Fibroblast of skin of right biceps (primary cell): ENCODE measurements at regions not wholly inside any gene's neighbourhood (a gene's known extent, or its start where the extent isn't known, plus 50 kb on each side); places are given as distances from the start of the nearest gene placed in this dataset.

ENCODE experiments used
- DNase-seq: peaks from one replicate; pipeline ENCODE4 v3.0.0-alpha.2; 2013

- DNase-seq, result no peak
These were observed 354.5 kb upstream of the ZNF608 start for GRCh38 chr5:125100951-125101350.

GRCh38 chr5:125103459-125103858 lies 357.0 kb upstream of the ZNF608 start:
- DNase-seq, result no peak

GRCh38 chr5:125106271-125106670 lies 359.8 kb upstream of the ZNF608 start:
- no peak for DNase-seq

GRCh38 chr5:125106881-125107280 lies 360.4 kb upstream of the ZNF608 start:
- no peak for DNase-seq

GRCh38 chr5:125109293-125109692 lies 362.9 kb upstream of the ZNF608 start:
- DNase-seq, result no peak

GRCh38 chr5:125109816-125110215 lies 363.4 kb upstream of the ZNF608 start:
- no peak for DNase-seq

GRCh38 chr5:125112196-125112595 lies 365.8 kb upstream of the ZNF608 start:
- DNase-seq, result peak; percentile 78

- DNase-seq, result no peak
These were observed 366.9 kb upstream of the ZNF608 start for GRCh38 chr5:125113328-125113727.

- DNase-seq, result no peak
These were observed 368.7 kb upstream of the ZNF608 start for GRCh38 chr5:125115195-125115525.

- DNase-seq, result peak; percentile 75
These were observed 371.1 kb upstream of the ZNF608 start for GRCh38 chr5:125117566-125117965.

GRCh38 chr5:125120012-125120411 lies 373.6 kb upstream of the ZNF608 start:
- DNase-seq, result no peak

GRCh38 chr5:125125031-125125823 lies 378.8 kb upstream of the ZNF608 start:
- no peak for DNase-seq

- no peak for DNase-seq
These were observed 379.6 kb upstream of the ZNF608 start for GRCh38 chr5:125126050-125126449.

GRCh38 chr5:125129151-125129806 lies 382.8 kb upstream of the ZNF608 start:
- peak; percentile 31 for DNase-seq

GRCh38 chr5:125130591-125130990 lies 384.2 kb upstream of the ZNF608 start:
- peak; percentile 45 for DNase-seq

GRCh38 chr5:125134216-125135081 lies 388.0 kb upstream of the ZNF608 start:
- DNase-seq, result peak; percentile 95

GRCh38 chr5:125137535-125137934 lies 391.1 kb upstream of the ZNF608 start:
- no peak for DNase-seq

GRCh38 chr5:125138266-125138665 lies 391.8 kb upstream of the ZNF608 start:
- DNase-seq, result no peak

- no peak for DNase-seq
These were observed 393.2 kb upstream of the ZNF608 start for GRCh38 chr5:125139590-125139989.

GRCh38 chr5:125140220-125140619 lies 393.8 kb upstream of the ZNF608 start:
- DNase-seq, result no peak

GRCh38 chr5:125140855-125141254 lies 394.4 kb upstream of the ZNF608 start:
- DNase-seq, result peak; percentile 78

- DNase-seq, result peak; percentile 52
These were observed 396.0 kb upstream of the ZNF608 start for GRCh38 chr5:125142458-125142857.

GRCh38 chr5:125143011-125143410 lies 396.6 kb upstream of the ZNF608 start:
- DNase-seq, result peak; percentile 42

- DNase-seq, result no peak
These were observed 401.6 kb upstream of the ZNF608 start for GRCh38 chr5:125148076-125148475.
